ENCODE measurements at regions not wholly inside any gene's neighbourhood (a gene's known extent, or its start where the extent isn't known, plus 50 kb on each side); places are given as distances from the start of the nearest gene placed in this dataset.

DNA sequence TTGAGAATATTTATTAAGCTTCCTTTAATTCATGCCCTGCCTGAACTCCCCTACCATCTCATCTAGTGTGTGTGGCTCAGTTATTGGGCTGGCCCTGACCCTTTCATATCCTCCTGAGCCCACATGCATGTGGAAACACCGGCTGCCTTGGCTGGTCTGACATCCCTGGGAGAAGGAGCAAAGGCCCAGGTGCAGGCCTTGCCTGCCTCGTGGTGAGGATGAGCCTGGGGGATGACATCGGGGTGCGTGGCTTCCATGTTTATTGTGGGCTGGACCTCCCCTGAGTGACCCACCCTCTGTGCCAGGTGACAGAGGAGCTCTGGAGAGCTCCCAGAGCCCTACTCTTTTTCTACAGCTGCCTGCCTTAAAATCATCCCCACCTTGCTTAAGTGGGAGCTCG lies 69.1 kb downstream of the FOXA2 start (continued):
- TF ChIP-seq, protein P1, sequence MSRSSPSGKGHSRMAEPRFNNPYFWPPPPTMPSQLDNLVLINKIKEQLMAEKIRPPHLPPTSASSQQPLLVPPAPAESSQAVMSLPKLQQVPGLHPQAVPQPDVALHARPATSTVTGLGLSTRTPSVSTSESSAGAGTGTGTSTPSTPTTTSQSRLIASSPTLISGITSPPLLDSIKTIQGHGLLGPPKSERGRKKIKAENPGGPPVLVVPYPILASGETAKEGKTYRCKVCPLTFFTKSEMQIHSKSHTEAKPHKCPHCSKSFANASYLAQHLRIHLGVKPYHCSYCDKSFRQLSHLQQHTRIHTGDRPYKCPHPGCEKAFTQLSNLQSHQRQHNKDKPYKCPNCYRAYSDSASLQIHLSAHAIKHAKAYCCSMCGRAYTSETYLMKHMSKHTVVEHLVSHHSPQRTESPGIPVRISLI (CRISPR knock-in tag; IDR thresholded peaks at IDR 0.05; ENCODE audit: borderline replicate concordance), result no peak
- TF ChIP-seq ZFY (CRISPR knock-in tag; IDR thresholded peaks at IDR 0.05), result peak; percentile 46
- TF ChIP-seq KDM3A (CRISPR knock-in tag; IDR thresholded peaks at IDR 0.05; ENCODE audit: low read depth), result no peak
- 0 out of 2 replicates have a peak, but pooled peaks have one; percentile 60 for TF ChIP-seq ZNF337 (CRISPR knock-in tag; IDR thresholded peaks at IDR 0.05; ENCODE audit: borderline replicate concordance, low read depth)
- TF ChIP-seq ZNF543 (CRISPR knock-in tag; IDR thresholded peaks at IDR 0.05), result no peak
- 0 out of 2 replicates have a peak, but pooled peaks have one; percentile 33 for TF ChIP-seq ZNF350 (CRISPR knock-in tag; IDR thresholded peaks at IDR 0.05; ENCODE audit: borderline replicate concordance, low read depth)
- no peak for TF ChIP-seq HOXD1 (CRISPR knock-in tag; IDR thresholded peaks at IDR 0.05)
- TF ChIP-seq, protein P2, sequence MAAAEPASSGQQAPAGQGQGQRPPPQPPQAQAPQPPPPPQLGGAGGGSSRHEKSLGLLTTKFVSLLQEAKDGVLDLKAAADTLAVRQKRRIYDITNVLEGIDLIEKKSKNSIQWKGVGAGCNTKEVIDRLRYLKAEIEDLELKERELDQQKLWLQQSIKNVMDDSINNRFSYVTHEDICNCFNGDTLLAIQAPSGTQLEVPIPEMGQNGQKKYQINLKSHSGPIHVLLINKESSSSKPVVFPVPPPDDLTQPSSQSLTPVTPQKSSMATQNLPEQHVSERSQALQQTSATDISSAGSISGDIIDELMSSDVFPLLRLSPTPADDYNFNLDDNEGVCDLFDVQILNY (CRISPR knock-in tag; conservative IDR thresholded peaks at IDR 0.05), result no peak
- TF ChIP-seq, protein P3, sequence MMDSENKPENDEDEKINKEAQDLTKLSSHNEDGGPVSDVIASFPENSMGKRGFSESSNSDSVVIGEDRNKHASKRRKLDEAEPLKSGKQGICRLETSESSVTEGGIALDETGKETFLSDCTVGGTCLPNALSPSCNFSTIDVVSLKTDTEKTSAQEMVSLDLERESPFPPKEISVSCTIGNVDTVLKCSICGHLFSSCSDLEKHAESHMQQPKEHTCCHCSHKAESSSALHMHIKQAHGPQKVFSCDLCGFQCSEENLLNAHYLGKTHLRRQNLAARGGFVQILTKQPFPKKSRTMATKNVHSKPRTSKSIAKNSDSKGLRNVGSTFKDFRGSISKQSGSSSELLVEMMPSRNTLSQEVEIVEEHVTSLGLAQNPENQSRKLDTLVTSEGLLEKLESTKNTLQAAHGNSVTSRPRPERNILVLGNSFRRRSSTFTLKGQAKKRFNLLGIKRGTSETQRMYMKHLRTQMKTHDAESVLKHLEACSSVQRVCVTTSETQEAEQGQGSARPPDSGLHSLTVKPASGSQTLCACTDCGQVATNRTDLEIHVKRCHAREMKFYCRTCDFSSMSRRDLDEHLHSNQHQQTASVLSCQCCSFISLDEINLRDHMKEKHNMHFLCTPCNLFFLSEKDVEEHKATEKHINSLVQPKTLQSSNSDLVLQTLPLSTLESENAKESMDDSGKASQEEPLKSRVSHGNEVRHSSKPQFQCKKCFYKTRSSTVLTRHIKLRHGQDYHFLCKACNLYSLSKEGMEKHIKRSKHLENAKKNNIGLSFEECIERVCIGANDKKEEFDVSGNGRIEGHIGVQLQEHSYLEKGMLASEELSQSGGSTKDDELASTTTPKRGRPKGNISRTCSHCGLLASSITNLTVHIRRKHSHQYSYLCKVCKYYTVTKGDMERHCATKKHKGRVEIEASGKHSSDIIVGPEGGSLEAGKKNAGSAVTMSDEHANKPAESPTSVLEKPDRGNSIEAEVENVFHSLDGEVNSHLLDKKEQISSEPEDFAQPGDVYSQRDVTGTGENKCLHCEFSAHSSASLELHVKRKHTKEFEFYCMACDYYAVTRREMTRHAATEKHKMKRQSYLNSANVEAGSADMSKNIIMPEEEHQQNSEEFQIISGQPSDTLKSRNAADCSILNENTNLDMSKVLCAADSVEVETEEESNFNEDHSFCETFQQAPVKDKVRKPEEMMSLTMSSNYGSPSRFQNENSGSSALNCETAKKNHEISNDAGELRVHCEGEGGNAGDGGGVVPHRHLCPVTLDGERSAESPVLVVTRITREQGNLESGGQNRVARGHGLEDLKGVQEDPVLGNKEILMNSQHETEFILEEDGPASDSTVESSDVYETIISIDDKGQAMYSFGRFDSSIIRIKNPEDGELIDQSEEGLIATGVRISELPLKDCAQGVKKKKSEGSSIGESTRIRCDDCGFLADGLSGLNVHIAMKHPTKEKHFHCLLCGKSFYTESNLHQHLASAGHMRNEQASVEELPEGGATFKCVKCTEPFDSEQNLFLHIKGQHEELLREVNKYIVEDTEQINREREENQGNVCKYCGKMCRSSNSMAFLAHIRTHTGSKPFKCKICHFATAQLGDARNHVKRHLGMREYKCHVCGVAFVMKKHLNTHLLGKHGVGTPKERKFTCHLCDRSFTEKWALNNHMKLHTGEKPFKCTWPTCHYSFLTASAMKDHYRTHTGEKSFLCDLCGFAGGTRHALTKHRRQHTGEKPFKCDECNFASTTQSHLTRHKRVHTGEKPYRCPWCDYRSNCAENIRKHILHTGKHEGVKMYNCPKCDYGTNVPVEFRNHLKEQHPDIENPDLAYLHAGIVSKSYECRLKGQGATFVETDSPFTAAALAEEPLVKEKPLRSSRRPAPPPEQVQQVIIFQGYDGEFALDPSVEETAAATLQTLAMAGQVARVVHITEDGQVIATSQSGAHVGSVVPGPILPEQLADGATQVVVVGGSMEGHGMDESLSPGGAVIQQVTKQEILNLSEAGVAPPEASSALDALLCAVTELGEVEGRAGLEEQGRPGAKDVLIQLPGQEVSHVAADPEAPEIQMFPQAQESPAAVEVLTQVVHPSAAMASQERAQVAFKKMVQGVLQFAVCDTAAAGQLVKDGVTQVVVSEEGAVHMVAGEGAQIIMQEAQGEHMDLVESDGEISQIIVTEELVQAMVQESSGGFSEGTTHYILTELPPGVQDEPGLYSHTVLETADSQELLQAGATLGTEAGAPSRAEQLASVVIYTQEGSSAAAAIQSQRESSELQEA (CRISPR knock-in tag; IDR thresholded peaks at IDR 0.05; ENCODE audit: not compliant biosample characterization), result peak; percentile 49
- TF ChIP-seq ZNF547 (CRISPR knock-in tag; IDR thresholded peaks at IDR 0.05), result 0 out of 2 replicates have a peak, but pooled peaks have one; percentile 42
- TF ChIP-seq POGZ (CRISPR knock-in tag; IDR thresholded peaks at IDR 0.05), result peak; percentile 27; the same call in 1 of the 2 replicates
- TF ChIP-seq ZSCAN25 (CRISPR knock-in tag; IDR thresholded peaks at IDR 0.05), result peak; percentile 42; the same call in 1 of the 2 replicates
- TF ChIP-seq PPARG (CRISPR knock-in tag; conservative IDR thresholded peaks at IDR 0.05), result no peak
- TF ChIP-seq DMAP1 (CRISPR knock-in tag; IDR thresholded peaks at IDR 0.05), result no peak
- peak; percentile 76 for TF ChIP-seq ZNF274 (CRISPR knock-in tag; IDR thresholded peaks at IDR 0.05)
- TF ChIP-seq U2AF2 (IDR thresholded peaks at IDR 0.05; ENCODE audit: low read depth, low read length), result no peak

Data from HepG2 (cell line).